ENCODE measurements at regions not wholly inside any gene's neighbourhood (a gene's known extent, or its start where the extent isn't known, plus 50 kb on each side); places are given as distances from the start of the nearest gene placed in this dataset.
"Not testable (repeated sequence)": the region's sequence is repeated elsewhere in the genome, so short reads cannot be mapped to it uniquely, and the experiment has no call there.

DNA sequence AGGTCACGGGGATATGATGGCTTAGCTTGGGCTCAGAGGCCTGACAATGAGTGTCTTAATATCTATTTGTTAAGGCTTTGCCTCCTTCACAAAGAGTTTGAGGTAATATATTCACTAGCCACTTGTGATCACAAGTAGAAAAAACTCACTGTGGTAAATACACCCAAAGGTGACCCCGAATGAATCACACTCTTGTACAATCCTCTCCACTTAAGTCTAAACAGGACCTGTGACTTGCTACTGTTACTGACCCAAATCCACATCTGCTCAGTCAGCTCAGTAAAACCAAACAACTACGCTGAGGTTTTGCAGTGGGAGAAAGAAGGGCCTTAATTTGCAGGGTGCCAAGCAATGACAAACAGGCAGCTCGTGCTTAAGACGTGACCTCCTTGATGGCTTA is 223.8 kb upstream of the MAGEC2 start:
- ChIA-PET POLR2A (no interaction called here), CTCF (no interaction called here)
- no peak for DNase-seq (ENCODE audit: extremely low spot score)
- TF ChIP-seq CTCF (IDR thresholded peaks at IDR 0.05; ENCODE audit: control extremely low read depth, extremely low read depth, low read depth, missing control alignments), result no peak

- DNase-seq (ENCODE audit: extremely low spot score); CTCF ChIA-PET; POLR2A ChIA-PET: not testable (repeated sequence)
Observed at GRCh38 chrX:142390998-142391397, 185.9 kb upstream of the MAGEC2 start.

GRCh38 chrX:142363501-142363900 is 158.4 kb upstream of the MAGEC2 start:
- DNase-seq (ENCODE audit: extremely low spot score), result no peak
- TF ChIP-seq CTCF (IDR thresholded peaks at IDR 0.05; ENCODE audit: control extremely low read depth, extremely low read depth, low read depth, missing control alignments), result no peak
- ChIA-PET CTCF (no interaction called here), POLR2A (no interaction called here)

DNA sequence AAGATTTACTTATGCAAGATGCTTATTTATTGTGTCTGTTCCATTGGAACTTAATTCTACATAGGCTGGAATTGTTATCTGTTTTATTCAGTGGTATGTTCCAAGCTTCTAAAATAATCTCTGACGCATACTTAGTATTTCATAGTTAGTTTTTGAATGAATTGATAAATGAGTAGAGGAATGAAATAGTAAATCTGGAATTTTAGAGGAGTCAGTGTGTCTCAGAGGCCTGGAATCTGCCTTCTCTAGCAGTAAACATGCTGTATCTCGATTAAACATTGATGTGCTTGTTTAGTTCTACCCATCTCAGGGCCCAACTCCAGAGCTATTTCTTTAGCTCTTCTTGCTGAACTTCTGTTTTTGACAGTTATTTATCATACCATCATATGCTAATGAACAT is 154.2 kb upstream of the MAGEC2 start:
- TF ChIP-seq CTCF (IDR thresholded peaks at IDR 0.05; ENCODE audit: control extremely low read depth, extremely low read depth, low read depth, missing control alignments), result no peak
- ChIA-PET CTCF (no interaction called here), POLR2A (no interaction called here)
- DNase-seq (ENCODE audit: extremely low spot score), result no peak

DNA sequence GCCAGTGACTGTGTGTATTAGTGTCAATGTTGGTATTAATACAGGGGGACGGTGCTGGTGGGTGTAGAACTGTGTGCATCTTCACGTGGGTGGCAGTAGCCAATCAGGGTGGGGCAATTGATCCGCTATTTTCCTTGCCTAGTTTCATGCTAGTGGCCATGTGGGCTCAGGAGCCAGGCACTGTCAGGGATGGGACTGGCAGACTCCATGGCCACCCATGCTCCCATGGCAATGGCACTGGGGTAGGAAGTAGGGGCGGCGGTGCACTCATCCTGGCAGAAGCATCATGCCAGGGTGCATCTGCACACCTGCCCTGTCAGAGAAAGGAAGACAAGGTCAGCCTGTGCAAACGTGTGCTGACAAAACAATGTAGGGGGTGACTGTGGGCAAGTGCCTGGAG is 122.1 kb upstream of the MAGEC2 start:
- CTCF ChIA-PET, result no interaction called here
- POLR2A ChIA-PET, result no interaction called here
- TF ChIP-seq CTCF (IDR thresholded peaks at IDR 0.05; ENCODE audit: control extremely low read depth, extremely low read depth, low read depth, missing control alignments), result no peak
- DNase-seq (ENCODE audit: extremely low spot score), result no peak

DNA sequence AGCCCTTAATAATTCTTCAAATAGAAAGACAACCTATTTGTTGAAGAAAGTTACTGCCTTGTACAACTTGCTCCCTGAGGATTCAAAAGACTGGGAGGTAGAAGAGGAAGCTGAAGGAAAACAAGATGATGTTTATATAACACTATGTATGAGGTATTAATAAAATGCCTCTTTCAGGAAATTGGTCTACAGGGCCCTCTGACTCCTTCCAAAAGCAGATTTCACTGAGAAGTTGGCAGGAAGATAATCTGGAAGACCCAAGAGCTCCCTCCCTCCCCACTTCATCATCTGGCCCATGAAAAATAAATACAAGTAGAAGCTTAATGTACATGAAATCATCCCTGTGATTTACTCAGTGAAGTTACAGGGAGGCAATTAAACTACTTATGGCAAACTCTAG is 107.5 kb upstream of the MAGEC2 start:
- ChIA-PET CTCF (no interaction called here), POLR2A (no interaction called here)
- TF ChIP-seq CTCF (IDR thresholded peaks at IDR 0.05; ENCODE audit: control extremely low read depth, extremely low read depth, low read depth, missing control alignments), result no peak

DNA sequence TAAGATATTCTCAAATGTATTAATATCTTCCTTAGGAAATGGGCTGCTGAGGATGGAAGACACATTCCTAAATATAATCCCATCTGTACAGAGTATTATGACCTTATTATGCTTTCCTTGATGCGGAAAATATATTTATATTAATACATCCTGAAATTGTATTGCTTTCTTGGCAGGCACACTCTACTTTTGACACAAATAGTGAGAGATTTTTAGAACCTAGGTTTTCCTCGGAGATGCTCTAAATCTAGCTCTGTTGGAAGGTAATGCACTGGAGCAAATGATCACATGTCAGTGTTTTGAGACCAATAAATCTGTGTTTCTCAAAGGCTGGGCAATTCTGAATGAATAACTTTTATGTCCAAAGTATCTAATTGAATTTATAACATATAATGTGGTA is 94.3 kb upstream of the MAGEC2 start:
- POLR2A ChIA-PET, result no interaction called here
- TF ChIP-seq CTCF (IDR thresholded peaks at IDR 0.05; ENCODE audit: control extremely low read depth, extremely low read depth, low read depth, missing control alignments), result no peak
- DNase-seq (ENCODE audit: extremely low spot score), result no peak
- CTCF ChIA-PET, result no interaction called here

More for the DNA sequence above, 107.5 kb upstream of the MAGEC2 start:
- DNase-seq (ENCODE audit: extremely low spot score), result no peak

Measured in GM10248 (cell line).